Lung (tissue), 11 donors: ENCODE measurements at regions not wholly inside any gene's neighbourhood (a gene's known extent, or its start where the extent isn't known, plus 50 kb on each side); places are given as distances from the start of the nearest gene placed in this dataset.

Source experiments
- ATAC-seq: fragments of 200-7000 bp; cut with Tn5 transposase; one replicate; pipeline ENCODE4 v1.9.1; 2020; ENCODE audit warnings: moderate number of reproducible peaks; ENCODE audit not compliant: insufficient read depth, low FRiP score
- DNase-seq, 3 donors: peaks; one replicate each; pipeline ENCODE4 v3.0.0-alpha.2; 2013 to 2017
- H3K27ac ChIP-seq, 2 donors: one replicate each; pipeline ENCODE4 v1.5.1; 2013; ENCODE audit warnings: mild to moderate bottlenecking in 2 of 2, moderate library complexity in 2 of 2, control low read depth in 1 of 2, inconsistent platforms in 1 of 2, low read depth in 1 of 2, low read length in 1 of 2
- H3K27me3 ChIP-seq, 3 donors: one replicate each; pipeline ENCODE4 v1.5.1; 2013; ENCODE audit warnings: low read length in 2 of 3; ENCODE audit not compliant: control insufficient read depth in 3 of 3, insufficient read depth in 3 of 3
- H3K36me3 ChIP-seq, 4 donors: one replicate each; pipeline ENCODE4 v1.5.1; 2013; ENCODE audit warnings: low read length in 4 of 4, mild to moderate bottlenecking in 1 of 4, moderate library complexity in 1 of 4; ENCODE audit not compliant: control insufficient read depth in 4 of 4, insufficient read depth in 4 of 4
- H3K4me1 ChIP-seq, 5 donors: one replicate each; pipeline ENCODE4 v1.5.1; 2013; ENCODE audit warnings: low read length in 5 of 5, mild to moderate bottlenecking in 2 of 5, moderate library complexity in 1 of 5; ENCODE audit not compliant: control insufficient read depth in 5 of 5, insufficient read depth in 5 of 5
- H3K4me3 ChIP-seq: one replicate; pipeline ENCODE4 v1.5.1; 2013; ENCODE audit warnings: mild to moderate bottlenecking, control low read depth, moderate library complexity
- H3K9ac ChIP-seq, 2 donors: one replicate each; pipeline ENCODE4 v1.5.1; 2013; ENCODE audit warnings: low read length in 2 of 2, control low read depth in 1 of 2; ENCODE audit not compliant: insufficient read depth in 1 of 2
- H3K9me3 ChIP-seq, 4 donors: one replicate each; pipeline ENCODE4 v1.5.1; 2013; ENCODE audit warnings: low read length in 3 of 4, mild to moderate bottlenecking in 1 of 4, moderate library complexity in 1 of 4; ENCODE audit not compliant: control insufficient read depth in 4 of 4, insufficient read depth in 3 of 4
- WGBS, 2 donors: extraction: QIAGEN DNeasy Blood & Tissue Kit; methylation state at CpG; one replicate each; pipeline ENCODE4 v1.1.7; 2013; 5-methylcytosine and 5-hydroxymethylcytosine counted together
- TF ChIP-seq, protein P1 (sequence below): IDR thresholded peaks from 2 replicates; pipeline ENCODE4 v1.5.1; 2012; ENCODE audit warnings: mild to moderate bottlenecking; ENCODE audit errors: control extremely low read depth, extremely low read depth
- donor health status: control.
- donor health status: control.
- donor health status: Bipolar disorder and iron deficiency.
- donor health status: healthy.
- donor health status: DM: yes; HTN: yes; CAD: no.

DNA sequence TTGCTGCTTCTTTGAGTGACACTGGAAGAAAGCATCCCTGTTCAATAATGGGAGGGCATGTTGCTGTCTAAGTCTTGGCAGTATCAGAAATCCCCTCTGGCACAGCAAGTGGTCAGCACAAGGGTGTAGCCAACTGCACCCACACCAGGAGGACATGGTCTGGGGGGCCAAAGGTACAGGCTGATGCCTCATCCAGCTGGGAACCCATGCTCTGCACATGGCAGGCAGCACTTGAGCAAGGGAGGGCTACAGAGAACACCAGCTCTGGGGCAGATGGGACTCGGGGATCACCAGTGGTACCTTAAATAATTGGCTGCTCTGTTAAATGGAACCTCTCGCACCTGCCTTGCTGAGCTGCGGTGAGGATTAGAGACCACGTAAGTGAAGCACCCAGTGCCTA lies 265.2 kb downstream of the SYK start:
- 96 to 97% methylated on average over 4 of the region's 4 CpGs for WGBS, 2 donors
- no peak overlapping the region for H3K4me3 ChIP-seq
- H3K27ac ChIP-seq = no peak overlapping the region
- ATAC-seq (no peak), DNase-seq (no peak)
- peaks cover 0 to 1% (median 0%) of the 10 kb centered on the region in 4 donors for H3K9me3 ChIP-seq
- H3K36me3 ChIP-seq = no peaks in the 10 kb centered on the region
- TF ChIP-seq, protein P1, sequence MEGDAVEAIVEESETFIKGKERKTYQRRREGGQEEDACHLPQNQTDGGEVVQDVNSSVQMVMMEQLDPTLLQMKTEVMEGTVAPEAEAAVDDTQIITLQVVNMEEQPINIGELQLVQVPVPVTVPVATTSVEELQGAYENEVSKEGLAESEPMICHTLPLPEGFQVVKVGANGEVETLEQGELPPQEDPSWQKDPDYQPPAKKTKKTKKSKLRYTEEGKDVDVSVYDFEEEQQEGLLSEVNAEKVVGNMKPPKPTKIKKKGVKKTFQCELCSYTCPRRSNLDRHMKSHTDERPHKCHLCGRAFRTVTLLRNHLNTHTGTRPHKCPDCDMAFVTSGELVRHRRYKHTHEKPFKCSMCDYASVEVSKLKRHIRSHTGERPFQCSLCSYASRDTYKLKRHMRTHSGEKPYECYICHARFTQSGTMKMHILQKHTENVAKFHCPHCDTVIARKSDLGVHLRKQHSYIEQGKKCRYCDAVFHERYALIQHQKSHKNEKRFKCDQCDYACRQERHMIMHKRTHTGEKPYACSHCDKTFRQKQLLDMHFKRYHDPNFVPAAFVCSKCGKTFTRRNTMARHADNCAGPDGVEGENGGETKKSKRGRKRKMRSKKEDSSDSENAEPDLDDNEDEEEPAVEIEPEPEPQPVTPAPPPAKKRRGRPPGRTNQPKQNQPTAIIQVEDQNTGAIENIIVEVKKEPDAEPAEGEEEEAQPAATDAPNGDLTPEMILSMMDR = no peak
- H3K4me1 ChIP-seq = peaks cover 0 to 6% (median 2%) of the 10 kb centered on the region in 5 donors
- H3K9ac ChIP-seq = no peak overlapping the region
- H3K27me3 ChIP-seq = no peaks in the 10 kb centered on the region

DNA sequence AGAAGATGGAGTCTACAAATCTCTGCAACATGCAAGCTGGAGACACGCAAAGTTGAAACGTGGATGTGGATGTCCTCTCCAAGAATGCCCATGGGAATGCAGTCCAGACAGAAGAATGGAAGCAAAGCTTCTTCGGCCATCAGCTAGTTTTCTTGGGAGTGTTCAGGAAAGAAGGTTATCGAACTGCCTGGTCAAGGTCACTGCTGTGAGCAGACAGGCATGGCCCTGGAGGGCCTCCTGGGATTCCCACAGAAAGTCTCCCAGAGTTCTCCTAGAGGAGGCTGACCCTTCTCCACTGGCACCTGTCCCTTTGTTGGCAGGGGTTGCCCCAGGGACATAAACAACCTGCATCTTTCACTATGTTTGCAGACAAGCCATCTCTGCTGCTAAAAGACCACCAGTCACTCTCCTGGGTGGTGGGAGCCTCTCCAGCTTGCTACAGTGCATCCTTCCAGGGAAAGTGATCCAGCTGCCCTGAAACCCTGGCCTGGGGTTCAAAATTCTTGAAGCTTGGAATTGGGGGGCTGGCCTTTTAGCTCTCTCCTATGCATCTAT lies 265.8 kb downstream of the SYK start:
- Histone ChIP-seq H3K36me3 (no peaks in the 10 kb centered on the region), H3K4me1 (peaks cover 0 to 4% (median 0%) of the 10 kb centered on the region in 5 donors), H3K27me3 (no peaks in the 10 kb centered on the region), H3K4me3 (no peak overlapping the region), H3K9ac (no peak overlapping the region), H3K27ac (no peak overlapping the region), H3K9me3 (peaks cover 0 to 1% (median 0%) of the 10 kb centered on the region in 4 donors)
- WGBS, 2 donors = 91 to 95% methylated on average over 4 of the region's 4 CpGs
- ATAC-seq (no peak), DNase-seq (no peak)
- TF ChIP-seq, protein P1 = no peak

DNA sequence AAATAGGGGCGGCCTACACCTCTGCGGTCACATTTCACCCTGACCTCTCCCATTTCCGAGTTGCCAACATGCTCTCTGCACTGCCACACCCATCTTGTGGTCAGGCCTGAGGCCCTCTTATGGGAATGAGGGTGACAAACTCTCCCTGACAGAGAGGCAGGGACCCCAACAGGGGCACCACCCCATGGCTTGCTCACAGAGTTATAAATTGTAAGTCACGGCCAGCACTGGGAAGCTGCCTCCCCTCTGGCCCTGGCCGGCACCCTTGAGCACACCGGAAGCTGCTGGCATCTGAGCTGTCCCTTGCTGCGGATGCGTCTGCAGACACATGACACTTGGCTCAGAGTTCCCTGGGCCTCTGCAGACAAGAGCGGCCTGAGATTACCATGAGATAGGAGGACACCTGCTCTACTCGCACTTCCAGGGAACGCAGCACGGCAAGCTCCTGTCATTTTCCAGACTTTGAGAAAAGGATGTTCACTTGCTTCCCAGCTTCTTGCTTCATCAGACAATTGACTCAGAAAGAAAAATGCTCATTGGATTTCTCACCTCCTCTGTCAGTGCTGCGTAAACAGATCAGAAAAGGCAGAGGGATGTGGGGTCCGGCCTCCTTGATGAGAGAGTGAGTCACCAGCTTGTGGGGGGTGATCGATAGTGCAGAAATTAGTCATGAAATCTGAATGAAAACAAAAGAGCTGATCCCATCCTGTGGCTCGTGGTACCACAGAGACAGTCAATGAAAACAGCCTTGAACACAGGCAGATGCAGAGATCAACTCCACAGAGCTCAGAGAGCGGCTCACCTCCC lies 269.8 kb downstream of the SYK start:
- Histone ChIP-seq H3K9me3 (peaks cover 0 to 1% (median 0%) of the 10 kb centered on the region in 4 donors), H3K4me1 (peaks cover 0 to 5% (median 0%) of the 10 kb centered on the region in 5 donors), H3K4me3 (no peak overlapping the region), H3K36me3 (no peaks in the 10 kb centered on the region), H3K27ac (no peak overlapping the region), H3K9ac (no peak overlapping the region), H3K27me3 (no peaks in the 10 kb centered on the region)
- 77 to 88% methylated on average over 17 of the region's 17 CpGs for WGBS, 2 donors
- TF ChIP-seq, protein P1 = no peak
- DNase-seq (no peak), ATAC-seq (no peak)
